Right lobe of liver (tissue), 4 donors: ENCODE measurements at regions not wholly inside any gene's neighbourhood (a gene's known extent, or its start where the extent isn't known, plus 50 kb on each side); places are given as distances from the start of the nearest gene placed in this dataset.

ENCODE experiments used
- POLR2A ChIP-seq: fragments of 450-650 bp; IDR thresholded peaks from one replicate; pipeline ENCODE4 v1.6.1; 2017; ENCODE audit warnings: antibody characterized with exemption, mild to moderate bottlenecking
- TF ChIP-seq, protein P1 (sequence below), 4 donors: fragments of 200-600 bp in 3 of 4; fragments of 450-650 bp in 1 of 4; IDR thresholded peaks; one replicate each; pipeline versions ENCODE4 v1.5.1 to v1.8.0; 2016 to 2022; ENCODE audit warnings: antibody characterized with exemption in 4 of 4, mild to moderate bottlenecking in 2 of 4
- donor health status: DM: no; HTN: no; CAD: no.
- donor health status: DM: no; HTN: no; CAD: no.
- donor health status: DM: no; HTN: yes; CAD: no.

DNA sequence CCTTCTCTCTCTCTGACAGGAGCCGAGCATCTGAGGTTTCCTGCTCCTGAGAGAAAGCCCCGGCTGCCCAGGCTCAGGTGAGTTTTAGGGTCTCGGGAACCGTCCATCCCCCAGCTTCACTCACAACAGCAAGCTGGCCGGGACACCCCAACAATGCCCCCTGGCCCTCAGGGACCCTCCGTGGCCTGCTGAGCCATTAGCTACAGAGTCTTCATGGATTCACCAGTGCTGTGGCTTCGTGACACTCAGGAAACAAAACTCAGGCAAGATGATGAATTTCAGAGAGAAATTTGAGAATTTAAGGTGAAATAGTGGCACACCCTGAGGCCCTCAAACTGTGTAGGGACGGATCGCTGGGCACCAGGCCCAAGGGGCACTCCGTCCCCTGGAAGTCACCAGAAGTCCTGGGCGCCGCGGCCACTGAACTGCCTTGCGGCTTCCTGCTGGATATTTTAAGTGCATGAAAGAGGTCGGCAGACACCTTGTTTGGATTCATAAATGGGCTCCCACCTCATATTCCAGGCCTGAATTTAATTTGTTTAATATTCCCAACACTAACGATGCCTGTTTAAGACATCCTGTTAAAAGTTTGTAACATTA is 368.3 kb upstream of the SALL3 start:
- TF ChIP-seq, protein P1, sequence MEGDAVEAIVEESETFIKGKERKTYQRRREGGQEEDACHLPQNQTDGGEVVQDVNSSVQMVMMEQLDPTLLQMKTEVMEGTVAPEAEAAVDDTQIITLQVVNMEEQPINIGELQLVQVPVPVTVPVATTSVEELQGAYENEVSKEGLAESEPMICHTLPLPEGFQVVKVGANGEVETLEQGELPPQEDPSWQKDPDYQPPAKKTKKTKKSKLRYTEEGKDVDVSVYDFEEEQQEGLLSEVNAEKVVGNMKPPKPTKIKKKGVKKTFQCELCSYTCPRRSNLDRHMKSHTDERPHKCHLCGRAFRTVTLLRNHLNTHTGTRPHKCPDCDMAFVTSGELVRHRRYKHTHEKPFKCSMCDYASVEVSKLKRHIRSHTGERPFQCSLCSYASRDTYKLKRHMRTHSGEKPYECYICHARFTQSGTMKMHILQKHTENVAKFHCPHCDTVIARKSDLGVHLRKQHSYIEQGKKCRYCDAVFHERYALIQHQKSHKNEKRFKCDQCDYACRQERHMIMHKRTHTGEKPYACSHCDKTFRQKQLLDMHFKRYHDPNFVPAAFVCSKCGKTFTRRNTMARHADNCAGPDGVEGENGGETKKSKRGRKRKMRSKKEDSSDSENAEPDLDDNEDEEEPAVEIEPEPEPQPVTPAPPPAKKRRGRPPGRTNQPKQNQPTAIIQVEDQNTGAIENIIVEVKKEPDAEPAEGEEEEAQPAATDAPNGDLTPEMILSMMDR (IDR thresholded peaks at IDR 0.05) = no peak
- TF ChIP-seq POLR2A = no peak
